HepG2 (cell line): ENCODE measurements at regions not wholly inside any gene's neighbourhood (a gene's known extent, or its start where the extent isn't known, plus 50 kb on each side); places are given as distances from the start of the nearest gene placed in this dataset.

Experiments
- ATAC-seq: fragments of 200-7000 bp; cut with Tn5 transposase; 3 replicates; pipeline ENCODE4 v1.9.1; 2020; ENCODE audit warnings: mild to moderate bottlenecking, moderate library complexity
- BruUV-seq: library from RNA; stranded (reverse); fragments of 400-500 nt; replicated peaks from 2 replicates; lab custom pipeline; 2021; lab: Mats Ljungman, UMichigan
- CTCF ChIA-PET: fragments of 300-600 bp; formaldehyde crosslinking; extraction: SDS; loops from one replicate; lab custom pipeline; 2021; ENCODE audit warnings: low total read pairs, inconsistent platforms, low intra/inter-chr PET ratio; lab: Yijun Ruan, JAX
- POLR2A ChIA-PET: fragments of 350-600 bp; sonication (Branson Sonifier 250); formaldehyde crosslinking; loops from one replicate; lab custom pipeline; 2020; ENCODE audit warnings: antibody characterized with exemption, inconsistent platforms; lab: Yijun Ruan, JAX
- DNase-seq: peaks from one replicate; pipeline ENCODE4 v3.0.0-alpha.2; 2015; ENCODE audit warnings: low spot score
- FAIRE-seq: peaks from 3 replicates; lab custom pipeline; 2011; peaks lifted over from hg19 to GRCh38; lab: Jason Lieb, UNC
- H2AFZ ChIP-seq: one replicate; pipeline ENCODE4 v1.6.1; 2011; ENCODE audit warnings: low read length, inconsistent platforms
- H3K27ac ChIP-seq: fragments of 300-600 bp; 3 replicates; pipeline ENCODE4 v1.8.0; 2011; ENCODE audit warnings: mixed run types, mild to moderate bottlenecking, mixed read lengths, low read length, inconsistent platforms; ENCODE audit not compliant: insufficient read depth; ENCODE audit errors: extremely low read length
- H3K27me3 ChIP-seq, 2 experiments: fragments of 200-600 bp in 1 of 2; 2 replicates in 1 of 2; 3 replicates in 1 of 2; pipeline versions ENCODE4 v1.6.0 to v1.8.0; 2011; ENCODE audit warnings: low read length in 2 of 2, mild to moderate bottlenecking in 2 of 2, moderate library complexity in 2 of 2, inconsistent platforms in 1 of 2; ENCODE audit not compliant: insufficient read depth in 2 of 2, control insufficient read depth in 1 of 2
- H3K36me3 ChIP-seq, 2 experiments: fragments of 200-600 bp in 1 of 2; replicated peaks in 1 of 2; 2 replicates in 1 of 2; 3 replicates in 1 of 2; pipeline versions ENCODE4 v1.5.1 to v1.8.0; 2011; ENCODE audit warnings: low read length in 2 of 2, inconsistent platforms in 1 of 2; ENCODE audit not compliant: insufficient read depth in 2 of 2, control insufficient read depth in 1 of 2
- H3K4me1 ChIP-seq: 2 replicates; pipeline ENCODE4 v1.5.1; 2012; ENCODE audit warnings: low read length, inconsistent platforms; ENCODE audit not compliant: insufficient read depth
- H3K4me2 ChIP-seq: 2 replicates; pipeline ENCODE4 v1.6.0; 2011; ENCODE audit warnings: low read depth, low read length, inconsistent platforms
- H3K4me3 ChIP-seq, 3 experiments: fragments of 200-600 bp in 1 of 3; sonication (generic), shearing (Covaris generic) in 1 of 3; replicated peaks in 1 of 3; 2 replicates each; pipeline ENCODE4 v1.5.1; 2011 to 2016; ENCODE audit warnings: low read length in 3 of 3, inconsistent platforms in 2 of 3, low read depth in 2 of 3, mild to moderate bottlenecking in 2 of 3, control low read depth in 1 of 3, mixed read lengths in 1 of 3; ENCODE audit not compliant: insufficient read depth in 1 of 3
- H3K79me2 ChIP-seq: one replicate; pipeline ENCODE4 v1.6.1; 2011; ENCODE audit warnings: low read length, inconsistent platforms; ENCODE audit not compliant: insufficient read depth
- H3K9ac ChIP-seq: 2 replicates; pipeline ENCODE4 v1.6.0; 2011; ENCODE audit warnings: mild to moderate bottlenecking, low read depth, low read length, inconsistent platforms; ENCODE audit not compliant: insufficient read depth
- H3K9me3 ChIP-seq: 2 replicates; pipeline ENCODE4 v1.5.1; 2012; ENCODE audit warnings: mild to moderate bottlenecking, low read length
- H4K20me1 ChIP-seq: 2 replicates; pipeline ENCODE4 v1.6.0; 2011; ENCODE audit warnings: inconsistent platforms, mild to moderate bottlenecking, low read length, moderate library complexity; ENCODE audit not compliant: insufficient read depth
- CENPT ChIP-seq: sonication (generic); formaldehyde crosslinking; IDR thresholded peaks from 2 replicates; pipeline ENCODE4 v1.8.0; 2022; ENCODE audit warnings: low read depth, mild to moderate bottlenecking, moderate library complexity, missing genetic modification reagents
- HNRNPK ChIP-seq: fragments of 200-400 bp; formaldehyde crosslinking; IDR thresholded peaks from 2 replicates; pipeline ENCODE4 v1.6.1; 2018; ENCODE audit warnings: low read length, low read depth, moderate library complexity, mild to moderate bottlenecking; ENCODE audit not compliant: poor library complexity, severe bottlenecking
- LBX2 ChIP-seq: sonication (generic); formaldehyde crosslinking; IDR thresholded peaks from 2 replicates; pipeline ENCODE4 v1.5.0; 2020; ENCODE audit warnings: missing genetic modification reagents, mild to moderate bottlenecking, borderline replicate concordance
- NR3C1 ChIP-seq: sonication (generic); formaldehyde crosslinking; IDR thresholded peaks from 2 replicates; pipeline ENCODE4 v1.4.0; 2020; ENCODE audit warnings: missing genetic modification reagents
- PREB ChIP-seq: sonication (generic); formaldehyde crosslinking; IDR thresholded peaks from 2 replicates; pipeline ENCODE4 v1.4.0; 2020; ENCODE audit warnings: missing genetic modification reagents
- SKI ChIP-seq: fragments of 450-650 bp; IDR thresholded peaks from one replicate; pipeline ENCODE4 v1.6.1; 2018; ENCODE audit warnings: mild to moderate bottlenecking; ENCODE audit not compliant: partially characterized antibody
- ZFP1 ChIP-seq: IDR thresholded peaks from 2 replicates; pipeline ENCODE4 v1.6.1; 2016
- WGBS: methylation state at CpG from one replicate; pipeline ENCODE4 v1.1.6; 2017; ENCODE audit warnings: low lambda C conversion rate; 5-methylcytosine and 5-hydroxymethylcytosine counted together
- in situ Hi-C: cut with HindIII; loops from 2 replicates; pipeline ENCODE4 v1.10.0; 2017; ENCODE audit warnings: low pct_unique_long_range_greater_than_20kb; ENCODE audit not compliant: extremely low pct_ligation_motif_present
- intact Hi-C: fragments of 100-400 bp; cut with micrococcal nuclease; formaldehyde crosslinking; loops from one replicate; pipeline ENCODE4 v1.10.0; 2022; ENCODE audit not compliant: unreplicated experiment
- TF ChIP-seq, protein P1 (sequence below): IDR thresholded peaks from 2 replicates; pipeline ENCODE4 v1.6.1; 2012; ENCODE audit warnings: inconsistent platforms

GRCh38 chr16:22643886-22644285 is 133.2 kb downstream of the NPIPB5 start:
- TF ChIP-seq ZFP1 (no peak), HNRNPK (no peak), PREB (CRISPR knock-in tag) (no peak), NR3C1 (CRISPR knock-in tag) (no peak), SKI (no peak), LBX2 (CRISPR knock-in tag) (no peak), CENPT (CRISPR knock-in tag) (no peak)
- TF ChIP-seq, protein P1, sequence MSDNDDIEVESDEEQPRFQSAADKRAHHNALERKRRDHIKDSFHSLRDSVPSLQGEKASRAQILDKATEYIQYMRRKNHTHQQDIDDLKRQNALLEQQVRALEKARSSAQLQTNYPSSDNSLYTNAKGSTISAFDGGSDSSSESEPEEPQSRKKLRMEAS = no peak
- FAIRE-seq = no peak
- Histone ChIP-seq H3K4me3 (no peak overlapping the region), H2AFZ (no peak overlapping the region), H3K27ac (no peak overlapping the region), H3K36me3 (no peaks in the 10 kb centered on the region), H3K27me3 (peaks cover 0 to 15% of the 10 kb centered on the region in 2 experiments; a peak in 2 of 5 replicates), H4K20me1 (no peaks in the 10 kb centered on the region), H3K9me3 (no peaks in the 10 kb centered on the region), H3K4me2 (no peak overlapping the region), H3K79me2 (no peaks in the 10 kb centered on the region), H3K4me1 (no peaks in the 10 kb centered on the region), H3K9ac (no peak overlapping the region)
- no peak for ATAC-seq
- BruUV-seq = no TSS peak
- ChIA-PET CTCF (no interaction called here), POLR2A (no interaction called here)
- intact Hi-C loops = no loop called here
- WGBS = under 1% methylated on average over 2 of the region's 2 CpGs
- in situ Hi-C loops = no loop called here
- DNase-seq = no peak
